Stimulated activated CD4-positive, alpha-beta T cell treated with anti-CD3 and anti-CD28 coated beads, Interleukin-1b, Interleukin-23, amount 100 ng/mL, for 4 hours (primary cell): ENCODE measurements at regions not wholly inside any gene's neighbourhood (a gene's known extent, or its start where the extent isn't known, plus 50 kb on each side); places are given as distances from the start of the nearest gene placed in this dataset.
A peak's percentile ranks its signal among the peaks of the same experiment; 100 is the strongest.

Experiments used
- DNase-seq, 2 donors: peaks; one replicate each; pipeline ENCODE4 v3.0.0-alpha.2; 2020; ENCODE audit warnings: low read depth in 2 of 2

DNA sequence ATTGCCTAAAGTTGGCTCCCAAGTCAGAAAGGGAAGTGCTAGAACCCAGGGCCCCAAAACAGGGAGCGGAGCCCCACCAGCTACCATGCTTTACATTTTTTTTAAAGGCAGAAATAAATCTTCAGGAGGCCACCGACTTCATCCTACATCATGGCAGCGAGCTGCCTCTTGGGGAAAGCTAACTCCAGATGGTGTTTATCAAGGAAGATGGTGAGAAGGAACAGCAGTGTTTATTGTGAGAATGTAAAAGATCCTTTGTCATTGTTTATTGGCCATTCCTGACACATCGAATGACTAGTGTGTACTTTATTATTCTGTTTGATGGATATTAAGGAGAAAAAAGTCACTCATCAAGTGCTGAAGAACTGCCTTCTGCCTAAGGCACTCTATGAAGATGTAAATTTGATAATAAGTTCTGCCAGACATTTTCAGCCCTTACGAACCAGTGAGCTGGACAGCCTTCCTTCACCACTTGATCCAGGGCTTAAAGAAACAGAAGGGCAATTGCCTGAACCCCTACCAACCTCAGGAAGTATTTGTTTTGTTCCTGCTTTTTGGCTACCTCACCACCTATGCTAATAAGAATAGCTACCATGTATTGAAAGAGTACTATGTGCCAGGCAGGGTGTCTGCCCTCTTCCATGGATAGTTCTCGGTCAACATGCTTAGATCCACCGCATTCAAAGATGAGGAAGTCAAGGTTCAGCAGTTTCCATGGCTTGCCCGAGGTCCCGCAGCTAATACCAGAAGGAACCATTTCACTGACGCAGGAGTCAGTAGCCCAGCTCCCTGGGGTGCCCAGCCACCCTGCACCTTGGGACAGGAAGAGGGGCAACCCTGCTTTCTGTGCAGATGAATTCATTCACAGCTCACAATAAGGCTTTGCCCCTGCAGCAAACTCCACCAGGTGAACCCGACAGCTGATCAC, 194.7 kb upstream of the RREB1 start:
- no peak for DNase-seq

GRCh38 chr6:6915219-6915618, 192.5 kb upstream of the RREB1 start:
- DNase-seq, result no peak

DNA sequence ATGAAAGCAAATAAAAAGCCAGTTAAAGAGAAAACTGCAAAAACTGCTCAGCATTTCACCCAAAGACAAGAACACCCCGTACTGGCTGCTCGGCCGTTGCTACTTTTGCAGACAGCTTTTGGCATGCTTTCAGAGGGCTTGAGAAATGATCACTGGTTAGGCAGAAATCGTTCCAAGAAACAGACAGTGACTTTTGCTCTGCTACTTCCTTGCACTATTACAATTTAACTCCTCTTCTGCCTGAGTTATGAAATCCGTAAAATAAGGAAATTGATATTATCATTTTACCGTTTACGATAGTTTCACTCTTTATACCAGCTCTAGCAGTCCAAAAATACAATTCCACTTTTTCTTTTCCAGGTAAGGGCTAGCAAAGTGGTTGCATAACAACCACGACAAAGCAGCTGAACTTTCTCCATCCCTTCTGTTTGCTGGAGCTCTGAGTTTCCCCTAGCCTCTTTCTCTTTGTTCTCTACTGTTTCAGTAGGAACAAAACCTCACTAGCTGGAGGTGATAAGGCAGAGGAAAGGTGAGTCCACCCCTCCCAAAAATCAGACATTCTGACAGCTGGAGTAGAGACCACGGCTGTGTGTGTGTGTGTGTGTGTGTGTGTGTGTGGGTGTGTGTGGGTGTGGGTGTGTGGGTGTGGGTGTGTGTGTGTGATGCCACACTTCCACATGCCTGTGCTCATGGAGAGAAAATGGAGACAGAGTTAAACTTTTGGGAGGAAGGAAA, 191.8 kb upstream of the RREB1 start:
- DNase-seq, result no peak

DNA sequence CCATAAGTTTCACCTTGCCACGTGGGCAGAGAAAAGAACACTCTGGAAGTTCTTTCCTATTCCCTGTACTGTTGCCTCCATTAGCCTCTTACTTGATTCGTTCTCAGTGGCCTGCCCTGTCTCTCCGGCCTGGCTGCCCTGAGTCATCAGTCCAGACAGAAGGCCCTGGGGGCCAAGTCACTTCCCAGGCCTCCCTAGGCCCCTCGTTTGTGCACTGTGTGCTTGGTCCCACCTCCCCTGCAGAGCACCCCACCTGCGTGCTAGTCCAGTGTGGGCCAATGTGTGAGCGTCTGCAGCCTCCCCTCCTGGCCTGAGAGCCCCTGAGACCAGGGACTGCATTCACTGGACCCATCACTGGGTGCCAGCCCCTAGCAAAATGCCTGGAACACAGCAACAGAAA, 191.2 kb upstream of the RREB1 start:
- no peak for DNase-seq

GRCh38 chr6:6918216-6918983, 189.4 kb upstream of the RREB1 start:
- peak; percentile 37 to 57 for DNase-seq

DNA sequence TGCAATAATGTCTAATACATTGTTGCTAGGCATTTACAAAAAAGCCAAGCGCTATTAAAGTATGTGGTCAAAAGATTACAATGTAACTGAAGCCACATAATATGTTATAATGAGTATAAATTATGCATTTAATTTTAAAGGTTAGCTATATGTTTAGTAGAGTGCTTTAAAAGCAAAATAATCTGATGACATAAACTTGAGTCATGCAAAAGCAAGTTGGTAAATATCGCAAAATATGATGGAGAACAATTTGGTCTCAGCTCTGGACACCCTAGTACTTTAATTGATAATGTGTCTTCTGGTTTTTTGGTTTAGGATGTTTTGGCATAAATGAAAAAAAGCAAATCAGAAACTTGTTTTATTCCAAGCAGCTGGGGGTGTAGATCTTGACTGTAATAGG, 188.6 kb upstream of the RREB1 start:
- no peak for DNase-seq

DNA sequence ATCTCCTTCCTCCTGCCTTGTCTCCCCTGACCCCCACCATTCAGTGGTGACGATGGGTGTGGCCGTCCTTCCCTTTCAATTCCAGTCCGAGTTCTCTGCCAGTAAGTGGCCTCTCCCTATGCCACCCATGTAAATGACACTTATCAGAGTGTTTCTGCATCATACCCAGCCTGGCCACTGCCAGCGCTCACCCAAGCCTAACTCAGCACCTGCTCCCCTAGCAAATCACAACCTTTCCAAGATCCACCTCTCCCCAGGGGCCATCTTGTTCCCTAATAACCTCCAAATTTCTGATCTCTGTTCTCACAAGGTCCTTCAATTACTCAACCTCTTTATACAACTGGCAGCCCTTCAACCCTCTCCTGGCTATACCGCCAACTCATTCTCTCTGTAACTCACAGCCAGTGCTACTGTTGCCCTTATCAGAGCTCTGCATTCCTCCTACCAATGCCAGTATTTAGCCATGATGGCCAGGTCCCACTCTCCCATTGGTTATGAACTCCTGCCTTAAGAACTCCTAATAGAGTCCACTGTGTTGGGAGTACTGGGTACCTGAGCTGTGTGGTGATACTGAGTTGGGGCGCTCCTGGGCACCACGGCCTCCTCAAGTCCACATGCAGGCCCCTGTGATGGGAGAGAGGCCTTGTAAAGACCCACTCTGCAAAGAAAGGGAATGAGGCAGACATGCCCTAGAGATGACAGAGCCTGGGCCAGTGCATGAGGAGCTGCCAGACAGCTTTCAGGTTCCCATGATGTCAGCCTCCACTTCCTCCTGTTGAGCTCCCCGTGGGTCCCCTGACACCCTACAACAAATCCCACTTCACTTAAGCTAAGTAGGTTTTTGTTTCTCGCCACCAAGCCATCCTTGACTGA, 187.4 kb upstream of the RREB1 start:
- no peak for DNase-seq

DNA sequence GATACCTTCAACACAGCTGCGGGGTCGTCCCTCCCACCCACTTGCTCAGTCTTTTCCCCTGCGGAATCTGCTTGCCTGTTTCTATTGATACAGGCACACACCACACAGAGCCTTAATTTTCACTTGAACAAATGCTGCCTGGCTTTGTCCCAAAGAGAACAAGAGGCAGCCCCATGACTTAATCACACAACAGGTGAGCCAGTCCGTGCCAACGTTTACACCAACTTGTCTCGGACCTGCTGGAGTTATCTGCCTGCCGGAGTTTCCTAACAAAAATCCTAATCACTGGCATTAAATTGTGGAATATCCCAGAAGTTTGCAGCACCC, 186.8 kb upstream of the RREB1 start:
- DNase-seq, result no peak

DNA sequence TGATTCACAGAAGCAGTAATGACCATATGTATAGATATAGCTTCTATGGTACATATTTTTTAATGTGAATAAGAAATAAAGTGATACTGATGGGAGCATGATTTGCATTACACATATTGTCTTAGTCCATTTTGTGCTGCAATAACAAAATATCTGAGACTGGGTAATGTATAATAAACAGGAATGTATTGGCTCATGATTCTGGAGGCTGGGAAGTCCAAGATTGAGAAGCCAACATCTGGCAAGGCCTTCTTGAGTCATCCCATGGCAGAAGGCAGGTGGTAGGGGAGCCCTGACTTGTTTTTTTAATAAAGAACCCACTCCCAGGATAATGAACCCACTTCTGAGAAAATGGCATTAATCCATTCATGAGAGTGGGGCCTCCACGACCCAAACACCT, 185.6 kb upstream of the RREB1 start:
- no peak for DNase-seq

- no peak for DNase-seq
Measured at GRCh38 chr6:6923605-6924004, 184.2 kb upstream of the RREB1 start.

DNA sequence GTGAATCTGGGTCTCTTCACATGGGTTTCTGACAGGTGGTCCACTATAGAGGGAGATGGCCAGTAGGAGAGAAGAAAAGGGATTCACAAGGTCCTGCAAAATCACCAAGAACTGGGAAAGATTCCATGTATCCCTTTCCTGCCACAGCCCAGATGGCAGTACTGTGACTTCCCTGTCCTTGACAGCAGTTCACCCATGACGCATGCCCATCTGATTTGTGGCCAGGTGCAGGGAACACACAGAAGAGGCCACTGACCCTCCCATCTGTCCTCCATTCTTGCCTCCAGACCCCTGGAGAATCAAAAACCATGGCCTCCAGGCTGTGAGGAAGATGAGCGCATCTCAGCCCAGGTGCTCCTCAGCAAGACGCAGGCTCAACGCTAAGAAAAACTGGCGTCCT, 183.1 kb upstream of the RREB1 start:
- no peak for DNase-seq

DNA sequence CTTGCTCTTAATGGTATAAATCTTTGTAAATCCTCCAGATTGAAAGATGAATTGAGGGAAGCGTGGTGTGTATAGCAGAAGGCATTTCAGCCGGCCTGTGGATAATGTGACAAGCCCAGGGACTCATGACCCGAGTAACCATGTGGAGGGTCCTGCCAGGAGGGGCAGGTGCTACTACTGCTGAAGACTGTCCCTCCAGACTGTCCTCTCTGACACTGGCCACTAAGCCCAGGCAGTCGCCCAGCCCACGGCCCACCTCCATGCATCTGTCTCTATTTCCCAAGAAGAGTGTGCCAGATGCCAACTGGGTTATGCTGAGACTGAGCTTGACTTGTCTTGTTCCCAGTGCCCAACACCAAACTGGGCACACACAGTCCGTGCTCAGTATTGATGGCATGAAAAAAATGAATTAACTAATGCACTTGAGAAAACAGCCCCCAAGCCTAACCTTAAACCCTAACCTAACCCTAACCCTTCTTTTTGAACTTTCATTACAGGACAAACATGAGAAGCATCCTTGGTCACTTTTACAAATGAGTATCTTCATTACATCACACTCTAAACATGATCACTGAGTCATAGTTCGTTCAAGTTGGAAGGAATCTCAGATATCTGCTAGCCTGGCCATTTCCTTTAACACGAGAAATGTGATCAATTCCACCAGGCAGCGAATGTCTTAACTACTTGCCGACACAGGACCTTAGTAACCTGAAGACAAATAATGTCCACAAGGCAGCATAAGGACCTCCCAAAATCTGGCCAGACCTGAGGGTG, 182.2 kb upstream of the RREB1 start:
- no peak for DNase-seq

GRCh38 chr6:6926856-6927255, 180.9 kb upstream of the RREB1 start:
- no peak for DNase-seq

DNA sequence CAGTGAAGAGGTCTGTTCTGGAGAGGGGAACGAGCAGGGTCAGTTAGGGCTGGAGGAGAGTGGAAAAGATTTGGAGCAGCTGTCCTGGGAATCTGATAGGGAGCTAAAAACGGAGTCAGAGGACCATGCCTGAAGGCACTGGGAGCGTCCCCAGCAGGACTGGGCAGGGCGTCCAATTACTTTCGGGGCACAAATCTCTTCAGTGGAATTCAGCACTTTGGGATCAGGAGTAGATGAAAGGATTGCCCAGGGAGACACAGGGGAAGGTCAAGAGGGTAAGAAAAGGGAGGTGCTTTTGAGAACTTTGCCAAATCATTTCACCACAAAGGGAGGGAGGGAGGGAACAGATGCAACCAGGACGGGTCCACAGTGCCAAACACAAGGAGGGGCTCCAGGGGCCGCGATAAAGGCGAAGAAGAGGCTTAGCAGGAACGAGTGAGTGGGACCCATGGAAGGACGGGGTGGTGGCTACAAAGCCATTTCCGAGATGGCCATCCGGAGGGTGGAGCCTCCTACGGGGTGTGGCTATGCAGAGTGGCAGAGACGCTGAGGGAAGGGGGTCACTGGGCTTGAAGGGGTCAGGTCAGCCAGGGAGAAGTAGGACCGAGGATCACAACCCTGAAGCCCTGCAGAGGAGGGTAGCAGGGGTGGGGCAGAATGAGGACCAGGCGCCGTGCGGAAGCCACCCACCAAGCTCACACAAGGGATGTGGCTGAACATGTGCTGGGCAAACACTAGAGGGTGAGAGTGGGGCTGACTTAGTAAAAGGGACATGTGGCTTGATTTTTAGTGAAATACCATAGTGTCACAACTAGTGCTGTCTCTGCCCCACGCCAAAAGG, 180.0 kb upstream of the RREB1 start:
- DNase-seq, result no peak

DNA sequence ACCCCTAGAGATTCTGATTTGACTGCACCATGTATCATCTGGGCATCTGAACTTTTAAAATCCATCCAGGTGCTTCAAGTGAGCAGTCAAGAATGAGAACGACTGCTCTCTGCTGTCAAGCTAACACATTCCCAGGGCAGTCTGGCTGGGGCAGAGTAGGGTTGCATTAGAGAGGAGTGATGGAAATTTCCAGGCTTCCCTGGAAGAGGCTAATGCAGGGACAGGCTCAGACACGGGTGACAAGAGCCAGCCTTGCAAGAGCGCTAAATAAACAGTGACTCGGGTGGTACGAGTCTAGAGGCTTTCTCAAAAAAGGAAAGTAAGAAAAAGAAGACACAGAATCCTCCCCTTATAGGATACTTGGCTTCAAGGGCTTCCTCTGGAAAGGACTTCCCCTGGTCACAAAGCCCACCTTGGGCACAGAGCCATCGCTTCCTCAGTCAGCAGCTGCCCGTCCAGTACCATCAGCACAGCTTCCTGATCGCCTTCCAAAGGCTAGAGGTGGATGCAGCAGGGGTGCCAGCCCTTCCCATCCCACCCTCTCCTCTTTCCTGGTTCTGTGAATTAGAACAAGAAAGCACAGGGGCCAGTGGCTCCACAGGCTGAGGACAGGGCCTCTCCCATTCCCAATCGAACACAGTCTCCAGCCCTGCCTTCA, 177.4 kb upstream of the RREB1 start:
- DNase-seq, result no peak

GRCh38 chr6:6931071-6932025, 176.4 kb upstream of the RREB1 start:
- no peak for DNase-seq

GRCh38 chr6:6932341-6932740, 175.4 kb upstream of the RREB1 start:
- no peak for DNase-seq

DNA sequence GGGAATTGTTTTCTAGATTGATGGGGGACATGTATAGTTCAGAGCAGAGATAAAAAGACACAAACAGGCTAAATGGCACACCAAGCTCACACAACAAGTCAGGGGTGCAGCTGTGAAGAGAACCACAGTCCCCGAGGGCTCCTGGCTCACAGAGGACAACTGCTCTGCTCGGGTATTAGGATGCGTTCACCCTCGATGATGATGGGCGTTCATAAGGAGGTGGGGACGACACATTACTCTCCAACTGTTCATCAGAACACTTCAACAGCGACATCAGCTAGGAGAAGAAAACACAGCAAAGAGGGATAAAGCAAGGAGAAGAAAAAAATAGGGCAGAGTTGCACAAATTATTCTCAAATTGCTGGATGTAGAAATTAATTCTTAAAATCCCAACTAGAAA, 174.8 kb upstream of the RREB1 start:
- DNase-seq, result no peak
